Kidney tubule cell (primary cell): ENCODE measurements at regions not wholly inside any gene's neighbourhood (a gene's known extent, or its start where the extent isn't known, plus 50 kb on each side); places are given as distances from the start of the nearest gene placed in this dataset.
"Not testable (repeated sequence)": the region's sequence is repeated elsewhere in the genome, so short reads cannot be mapped to it uniquely, and the experiment has no call there.

Source experiments
- DNase-seq: peaks from one replicate; pipeline ENCODE4 v3.0.0-alpha.2; 2018; ENCODE audit warnings: low spot score

- DNase-seq = no peak
These were observed 53.1 kb upstream of the WNT4 start for GRCh38 chr1:22196041-22196440.

DNA sequence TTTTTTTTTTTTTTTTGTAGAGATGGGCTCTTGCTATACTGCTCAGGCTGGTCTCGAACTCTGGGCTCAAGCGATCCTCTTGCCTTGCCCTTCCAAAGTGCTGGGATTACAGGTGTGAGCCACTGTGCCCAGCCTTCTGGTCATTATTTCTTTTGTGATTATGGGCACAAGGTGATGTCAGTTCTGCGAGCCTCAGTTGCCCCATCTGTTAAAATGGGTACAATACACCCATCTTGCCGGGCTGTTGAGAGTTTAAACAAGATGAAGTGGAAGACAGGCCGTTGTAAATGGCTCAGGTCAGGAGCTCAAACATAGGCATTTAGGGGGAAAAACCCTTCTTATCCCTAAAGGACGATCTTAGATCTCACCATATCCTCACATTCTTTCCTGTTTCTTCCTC, 53.7 kb upstream of the WNT4 start:
- no peak for DNase-seq

- DNase-seq = no peak
These were observed 54.7 kb upstream of the WNT4 start for GRCh38 chr1:22197644-22198043.

DNA sequence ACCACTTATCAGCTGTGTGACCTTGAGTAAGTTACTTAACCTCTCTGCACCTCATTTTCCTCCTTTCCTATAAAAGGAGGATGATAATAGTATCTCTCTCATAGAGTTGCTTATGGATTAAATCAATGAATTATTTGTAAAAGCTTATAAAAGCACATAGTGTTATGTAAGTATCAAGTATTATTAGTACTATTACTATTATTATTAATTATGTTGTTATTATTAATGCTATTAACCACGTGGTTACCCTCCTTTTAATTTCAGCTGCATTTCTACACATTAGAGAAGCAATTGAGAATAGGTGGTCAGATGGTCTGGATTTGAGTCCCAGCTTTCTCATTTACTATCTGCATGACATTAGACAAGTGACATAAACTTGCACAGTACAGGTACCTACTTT, 58.1 kb upstream of the WNT4 start:
- DNase-seq = no peak

GRCh38 chr1:22203335-22203734, 60.4 kb upstream of the WNT4 start:
- DNase-seq = no peak

DNA sequence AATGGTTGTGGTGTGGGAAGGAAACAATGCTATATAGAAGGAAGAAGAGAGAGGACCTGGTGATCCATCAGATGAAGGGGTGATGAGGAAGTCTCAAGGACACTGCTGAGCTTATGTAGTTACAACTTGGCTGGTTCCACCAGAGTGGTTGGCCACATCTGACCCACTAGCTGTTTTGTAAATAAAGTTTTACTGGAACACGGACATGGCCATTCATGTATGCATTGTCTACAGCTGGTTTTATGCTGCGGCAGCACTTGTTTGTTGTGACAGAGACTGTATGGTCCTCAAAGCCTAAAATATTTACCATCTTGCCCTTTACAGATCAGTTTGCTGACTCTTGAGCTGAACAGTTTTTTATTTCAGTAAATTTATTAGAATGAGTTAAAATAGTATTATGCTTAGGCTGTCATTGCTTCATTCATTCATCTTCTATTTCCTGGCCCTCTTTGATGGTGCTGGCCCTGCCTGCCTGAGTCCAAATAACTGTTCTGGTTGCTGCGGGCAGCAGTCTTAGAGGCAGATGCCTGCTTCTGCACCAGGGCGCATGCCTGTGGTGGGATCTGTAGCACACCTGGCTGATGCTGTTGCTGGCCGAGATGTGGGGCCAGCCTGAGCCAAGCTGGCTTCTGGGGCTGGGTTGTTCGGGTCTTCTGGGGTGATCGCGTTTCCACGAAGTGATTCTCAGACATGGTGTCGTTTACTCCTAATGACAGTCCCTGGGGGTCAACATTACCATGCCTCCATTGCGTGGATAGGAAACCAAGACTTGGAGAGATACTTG, 61.4 kb upstream of the WNT4 start:
- no peak for DNase-seq

GRCh38 chr1:22204989-22205913, 62.4 kb upstream of the WNT4 start:
- DNase-seq = no peak

GRCh38 chr1:22206551-22207125, 63.7 kb upstream of the WNT4 start:
- no peak for DNase-seq

DNA sequence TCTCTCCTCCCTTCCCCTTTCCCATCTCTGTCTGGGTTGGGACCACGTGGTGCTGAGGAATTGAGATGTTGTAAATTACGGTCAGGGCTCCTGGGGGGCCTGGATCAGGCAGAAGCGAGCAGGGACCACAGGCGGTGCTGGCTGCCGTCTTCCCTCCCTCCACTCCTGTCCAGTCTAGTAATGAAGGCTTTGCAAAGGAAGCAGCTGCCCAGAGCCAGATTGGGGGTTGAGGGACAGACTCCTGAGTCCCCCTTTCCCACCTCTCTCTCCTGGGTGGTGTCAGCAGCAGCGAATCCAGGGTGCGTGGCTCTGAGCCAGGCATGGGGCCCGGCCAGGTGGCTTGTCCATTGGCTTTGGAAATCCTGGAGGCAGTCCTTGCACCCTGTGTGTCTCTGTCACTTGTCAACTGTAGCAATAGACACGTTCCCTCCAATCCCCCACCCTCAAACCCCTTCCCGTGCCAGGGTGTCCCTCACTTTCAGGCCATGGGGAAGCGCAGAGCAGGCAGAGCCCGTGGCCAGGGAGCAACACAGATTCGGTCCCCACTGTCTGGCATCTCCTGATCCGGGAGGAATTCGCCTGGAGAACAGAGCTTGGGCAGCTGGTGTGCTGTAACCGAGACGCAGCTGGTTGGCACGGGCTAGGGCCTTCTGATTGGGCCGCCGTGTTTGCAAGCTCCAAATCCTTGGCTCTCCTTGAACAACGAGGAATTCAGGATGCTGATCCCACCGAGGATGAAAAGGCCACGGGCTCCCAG, 64.8 kb upstream of the WNT4 start:
- DNase-seq = no peak

DNA sequence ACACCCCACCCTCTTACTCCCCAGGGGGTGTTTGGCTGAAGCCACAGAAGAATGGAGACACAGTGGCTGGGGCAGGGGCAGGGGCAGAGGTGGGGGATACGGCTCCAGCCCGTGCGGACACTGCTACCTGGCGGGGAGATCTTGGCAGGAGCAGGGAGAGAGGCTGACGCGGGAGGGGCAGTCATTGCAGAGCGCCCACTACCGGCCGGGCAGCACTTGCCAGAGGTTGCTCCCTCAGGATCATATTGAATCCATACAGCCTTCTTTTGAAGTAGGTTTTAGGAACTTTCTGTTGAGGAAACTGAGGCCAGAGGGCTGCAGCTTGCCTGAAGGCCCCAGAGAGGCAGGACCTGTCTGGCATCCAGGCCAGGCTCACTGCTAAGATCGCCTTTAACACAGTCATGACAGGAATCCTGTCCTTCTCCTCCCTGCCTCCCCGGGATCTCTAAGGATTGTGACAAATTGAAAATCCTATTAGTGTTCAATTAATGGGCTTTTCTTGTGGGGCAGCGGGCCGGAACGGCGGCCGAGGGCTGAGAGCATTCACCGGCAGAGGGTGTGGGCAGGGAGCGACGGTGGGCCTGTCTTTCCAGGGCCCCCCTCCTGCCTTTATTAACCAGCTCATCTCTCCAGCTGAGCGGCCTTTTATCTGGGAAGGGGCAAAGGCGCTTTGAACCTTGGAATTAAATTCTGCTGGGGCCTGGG, 65.5 kb upstream of the WNT4 start:
- DNase-seq = no peak

- DNase-seq = no peak
These were observed 66.1 kb upstream of the WNT4 start for GRCh38 chr1:22208973-22209378.

- no peak for DNase-seq
These were observed 67.3 kb upstream of the WNT4 start for GRCh38 chr1:22210176-22210575.

- DNase-seq = no peak
These were observed 67.7 kb upstream of the WNT4 start for GRCh38 chr1:22210636-22211035.

DNA sequence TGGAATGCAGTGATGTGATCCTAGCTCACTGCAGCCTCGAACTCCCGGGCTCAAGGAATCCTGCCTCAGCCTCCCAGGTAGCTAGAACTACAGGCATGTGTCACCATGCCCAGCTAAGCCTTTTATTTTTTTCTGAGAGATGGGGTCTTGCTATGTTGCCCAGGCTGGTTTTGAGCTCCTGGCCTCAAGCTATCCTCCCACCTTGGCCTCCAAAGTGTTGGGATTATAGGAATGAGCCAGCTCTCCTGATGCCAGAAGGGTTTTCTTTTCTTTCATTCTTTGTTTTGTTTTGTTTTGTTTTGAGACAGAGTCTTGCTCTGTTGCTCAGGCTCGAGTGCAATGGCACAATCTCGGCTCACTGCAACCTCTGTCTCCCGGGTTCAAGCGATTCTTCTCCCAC, 68.6 kb upstream of the WNT4 start:
- not testable (repeated sequence) for DNase-seq

GRCh38 chr1:22212400-22213233, 69.7 kb upstream of the WNT4 start:
- DNase-seq = no peak

DNA sequence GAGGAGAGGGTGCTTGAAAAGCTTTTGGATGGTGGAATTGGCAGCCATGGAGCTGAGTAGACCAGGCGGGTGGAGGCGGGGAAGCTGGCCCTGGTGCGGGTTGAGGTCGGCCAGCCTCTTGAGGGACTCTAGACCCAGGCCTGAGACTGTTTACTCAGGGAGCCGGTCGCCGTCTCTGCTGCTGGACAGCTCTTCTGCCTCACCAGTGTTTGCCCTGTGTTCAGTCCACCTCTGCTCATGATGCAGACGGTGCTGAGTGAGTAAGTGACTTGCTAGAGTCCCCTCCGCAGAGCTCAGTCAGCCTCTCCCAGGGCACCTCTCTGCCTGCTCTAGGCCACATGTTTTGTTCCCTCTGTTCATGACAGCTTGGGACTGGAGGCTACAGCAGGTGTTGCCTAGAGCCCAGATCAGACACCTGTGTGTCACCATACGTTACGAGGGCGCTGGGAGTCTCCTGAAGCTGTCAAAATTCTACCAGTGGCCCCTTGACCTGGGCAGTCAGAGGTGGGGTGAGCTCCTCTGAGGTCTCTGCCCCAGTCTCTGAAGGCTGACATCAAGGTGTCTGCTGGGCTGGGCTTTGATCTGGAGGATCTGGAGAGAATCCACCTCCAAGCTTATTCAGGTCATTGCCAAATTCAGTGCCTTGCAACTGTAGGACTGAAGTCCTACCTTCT, 73.5 kb upstream of the WNT4 start:
- no peak for DNase-seq

DNA sequence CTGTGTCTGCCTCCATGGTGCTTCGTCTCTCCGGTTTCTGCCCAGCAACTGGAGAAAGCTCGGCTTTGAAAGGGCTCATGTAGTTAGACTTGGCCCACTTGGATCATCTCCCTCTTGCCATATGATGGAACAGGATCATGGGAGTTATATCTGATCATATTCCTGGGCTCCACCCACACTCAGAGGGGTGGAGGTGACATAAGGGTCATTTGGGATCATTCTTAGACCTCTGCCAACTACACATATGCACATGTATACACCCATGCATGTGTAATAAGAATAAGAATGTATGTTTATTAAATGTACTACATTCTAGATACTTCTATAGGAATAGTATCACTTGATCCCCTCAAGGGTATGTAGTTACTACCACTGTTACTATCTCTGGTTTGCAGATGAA, 74.1 kb upstream of the WNT4 start:
- DNase-seq = no peak

GRCh38 chr1:22217811-22218460, 75.0 kb upstream of the WNT4 start:
- DNase-seq = no peak

DNA sequence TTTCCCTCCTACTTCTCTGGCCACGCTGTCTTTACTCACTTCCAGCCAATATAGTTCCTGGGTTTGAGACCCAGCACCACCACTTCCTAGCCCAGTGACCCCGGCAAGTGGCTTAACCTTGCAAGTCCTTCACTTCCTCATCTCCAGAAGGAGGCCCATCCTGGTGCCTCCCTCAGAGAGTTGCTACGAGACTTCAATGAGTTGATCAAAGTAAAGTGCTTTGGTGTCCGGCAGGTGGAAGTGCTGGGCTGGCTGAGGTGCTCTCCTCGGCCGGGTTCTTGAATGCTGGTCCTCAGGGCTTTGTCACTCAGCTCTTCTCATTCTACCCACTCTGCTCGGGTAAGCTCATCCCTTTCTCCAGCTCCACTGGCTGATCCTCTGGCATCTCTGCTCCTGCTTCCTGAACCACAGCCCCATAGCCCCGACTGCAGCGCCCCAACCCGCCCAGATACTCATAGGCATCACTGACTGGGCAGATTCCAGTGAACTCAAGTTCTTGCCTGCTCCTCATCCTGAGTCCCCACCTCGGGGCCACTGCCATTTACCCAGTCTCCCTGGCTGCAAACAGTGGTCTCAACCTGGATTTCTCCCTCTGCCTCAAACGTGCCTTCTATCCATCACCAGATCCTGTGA, 75.8 kb upstream of the WNT4 start:
- no peak for DNase-seq
